Skeletal muscle satellite cell (primary cell): ENCODE measurements at regions not wholly inside any gene's neighbourhood (a gene's known extent, or its start where the extent isn't known, plus 50 kb on each side); places are given as distances from the start of the nearest gene placed in this dataset.

Source experiments
- H3K27me3 ChIP-seq: 2 replicates; pipeline ENCODE4 v1.7.0; 2013; ENCODE audit warnings: low read length; ENCODE audit not compliant: control insufficient read depth, insufficient read depth
- H3K36me3 ChIP-seq: 2 replicates; pipeline ENCODE4 v1.7.0; 2013; ENCODE audit warnings: mild to moderate bottlenecking, control low read depth, low read length; ENCODE audit not compliant: insufficient read depth
- H3K4me1 ChIP-seq: 2 replicates; pipeline ENCODE4 v1.7.0; 2013; ENCODE audit warnings: low read length; ENCODE audit not compliant: control insufficient read depth, insufficient read depth
- H3K4me2 ChIP-seq: 2 replicates; pipeline ENCODE4 v1.7.0; 2013; ENCODE audit warnings: mild to moderate bottlenecking, low read length
- H3K4me3 ChIP-seq: 2 replicates; pipeline ENCODE4 v1.7.0; 2013; ENCODE audit warnings: low read length
- H3K9ac ChIP-seq: 2 replicates; pipeline ENCODE4 v1.7.0; 2013; ENCODE audit warnings: mild to moderate bottlenecking, low read depth, low read length, moderate library complexity
- H3K9me3 ChIP-seq: replicated peaks from 2 replicates; pipeline ENCODE4 v1.7.0; 2013; ENCODE audit warnings: mild to moderate bottlenecking, control low read depth, low read length

- H3K36me3 ChIP-seq: no peaks in the 10 kb centered on the region
- no peaks in the 10 kb centered on the region for H3K4me1 ChIP-seq
- no peak overlapping the region for H3K4me2 ChIP-seq
- no peak overlapping the region for H3K9ac ChIP-seq
- no peaks in the 10 kb centered on the region for H3K27me3 ChIP-seq
- H3K4me3 ChIP-seq: no peak overlapping the region
- peaks cover 2% of the 10 kb centered on the region for H3K9me3 ChIP-seq
Measured at GRCh38 chr5:28156981-28157380, 1118.6 kb upstream of the CDH9 start.

- Histone ChIP-seq H3K9ac (no peak overlapping the region), H3K9me3 (peaks cover 5% of the 10 kb centered on the region), H3K4me2 (no peak overlapping the region), H3K4me1 (no peaks in the 10 kb centered on the region), H3K4me3 (no peak overlapping the region), H3K36me3 (no peaks in the 10 kb centered on the region), H3K27me3 (no peaks in the 10 kb centered on the region)
Measured at GRCh38 chr5:28143519-28143918, 1105.1 kb upstream of the CDH9 start.

- H3K4me1 ChIP-seq: no peaks in the 10 kb centered on the region
- H3K4me2 ChIP-seq: no peak overlapping the region
- H3K36me3 ChIP-seq: no peaks in the 10 kb centered on the region
- H3K9ac ChIP-seq: no peak overlapping the region
- H3K9me3 ChIP-seq: no peaks in the 10 kb centered on the region
- no peak overlapping the region for H3K4me3 ChIP-seq
- no peaks in the 10 kb centered on the region for H3K27me3 ChIP-seq
Measured at GRCh38 chr5:28132151-28132550, 1093.8 kb upstream of the CDH9 start.

GRCh38 chr5:28117691-28118090 lies 1079.3 kb upstream of the CDH9 start:
- H3K9ac ChIP-seq: no peak overlapping the region
- no peaks in the 10 kb centered on the region for H3K4me1 ChIP-seq
- no peak overlapping the region for H3K4me2 ChIP-seq
- H3K4me3 ChIP-seq: no peak overlapping the region
- H3K27me3 ChIP-seq: no peaks in the 10 kb centered on the region
- H3K36me3 ChIP-seq: no peaks in the 10 kb centered on the region
- H3K9me3 ChIP-seq: peaks cover 5% of the 10 kb centered on the region

- Histone ChIP-seq H3K4me3 (no peak overlapping the region), H3K4me1 (no peaks in the 10 kb centered on the region), H3K9ac (no peak overlapping the region), H3K4me2 (no peak overlapping the region), H3K27me3 (no peaks in the 10 kb centered on the region), H3K9me3 (peaks cover 5% of the 10 kb centered on the region), H3K36me3 (no peaks in the 10 kb centered on the region)
Measured at GRCh38 chr5:28117273-28117672, 1078.9 kb upstream of the CDH9 start.

- Histone ChIP-seq H3K4me2 (no peak overlapping the region), H3K9ac (no peak overlapping the region), H3K9me3 (no peaks in the 10 kb centered on the region), H3K4me1 (no peaks in the 10 kb centered on the region), H3K4me3 (no peak overlapping the region), H3K27me3 (no peaks in the 10 kb centered on the region), H3K36me3 (no peaks in the 10 kb centered on the region)
Measured at GRCh38 chr5:28110781-28111180, 1072.4 kb upstream of the CDH9 start.

- H3K4me2 ChIP-seq: no peak overlapping the region
- no peaks in the 10 kb centered on the region for H3K4me1 ChIP-seq
- no peaks in the 10 kb centered on the region for H3K27me3 ChIP-seq
- H3K4me3 ChIP-seq: no peak overlapping the region
- H3K36me3 ChIP-seq: no peaks in the 10 kb centered on the region
- H3K9ac ChIP-seq: no peak overlapping the region
- H3K9me3 ChIP-seq: no peaks in the 10 kb centered on the region
Measured at GRCh38 chr5:28104080-28104479, 1065.7 kb upstream of the CDH9 start.

GRCh38 chr5:28084069-28084468 lies 1045.7 kb upstream of the CDH9 start:
- H3K4me3 ChIP-seq: no peak overlapping the region
- H3K36me3 ChIP-seq: no peaks in the 10 kb centered on the region
- no peak overlapping the region for H3K9ac ChIP-seq
- H3K9me3 ChIP-seq: peaks cover 3% of the 10 kb centered on the region
- H3K4me1 ChIP-seq: no peaks in the 10 kb centered on the region
- no peaks in the 10 kb centered on the region for H3K27me3 ChIP-seq
- H3K4me2 ChIP-seq: no peak overlapping the region

- no peaks in the 10 kb centered on the region for H3K27me3 ChIP-seq
- no peaks in the 10 kb centered on the region for H3K36me3 ChIP-seq
- no peak overlapping the region for H3K4me2 ChIP-seq
- no peaks in the 10 kb centered on the region for H3K4me1 ChIP-seq
- H3K9me3 ChIP-seq: peaks cover 3% of the 10 kb centered on the region
- no peak overlapping the region for H3K4me3 ChIP-seq
- no peak overlapping the region for H3K9ac ChIP-seq
Measured at GRCh38 chr5:28082610-28083009, 1044.2 kb upstream of the CDH9 start.

GRCh38 chr5:28077291-28078240 lies 1039.2 kb upstream of the CDH9 start:
- Histone ChIP-seq H3K27me3 (no peaks in the 10 kb centered on the region), H3K36me3 (no peaks in the 10 kb centered on the region), H3K4me2 (no peak overlapping the region), H3K9me3 (peaks cover 2% of the 10 kb centered on the region), H3K4me3 (no peak overlapping the region), H3K9ac (no peak overlapping the region), H3K4me1 (no peaks in the 10 kb centered on the region)

- no peak overlapping the region for H3K9ac ChIP-seq
- no peaks in the 10 kb centered on the region for H3K36me3 ChIP-seq
- no peak overlapping the region for H3K4me2 ChIP-seq
- no peaks in the 10 kb centered on the region for H3K27me3 ChIP-seq
- H3K4me1 ChIP-seq: no peaks in the 10 kb centered on the region
- H3K4me3 ChIP-seq: no peak overlapping the region
- peaks cover 8% of the 10 kb centered on the region for H3K9me3 ChIP-seq
Measured at GRCh38 chr5:28066856-28067255, 1028.5 kb upstream of the CDH9 start.

GRCh38 chr5:28065656-28066055 lies 1027.3 kb upstream of the CDH9 start:
- no peaks in the 10 kb centered on the region for H3K4me1 ChIP-seq
- H3K4me3 ChIP-seq: no peak overlapping the region
- H3K9me3 ChIP-seq: peaks cover 8% of the 10 kb centered on the region
- H3K27me3 ChIP-seq: no peaks in the 10 kb centered on the region
- no peaks in the 10 kb centered on the region for H3K36me3 ChIP-seq
- H3K9ac ChIP-seq: no peak overlapping the region
- H3K4me2 ChIP-seq: no peak overlapping the region
